ENCODE measurements at regions not wholly inside any gene's neighbourhood (a gene's known extent, or its start where the extent isn't known, plus 50 kb on each side); places are given as distances from the start of the nearest gene placed in this dataset.

DNA sequence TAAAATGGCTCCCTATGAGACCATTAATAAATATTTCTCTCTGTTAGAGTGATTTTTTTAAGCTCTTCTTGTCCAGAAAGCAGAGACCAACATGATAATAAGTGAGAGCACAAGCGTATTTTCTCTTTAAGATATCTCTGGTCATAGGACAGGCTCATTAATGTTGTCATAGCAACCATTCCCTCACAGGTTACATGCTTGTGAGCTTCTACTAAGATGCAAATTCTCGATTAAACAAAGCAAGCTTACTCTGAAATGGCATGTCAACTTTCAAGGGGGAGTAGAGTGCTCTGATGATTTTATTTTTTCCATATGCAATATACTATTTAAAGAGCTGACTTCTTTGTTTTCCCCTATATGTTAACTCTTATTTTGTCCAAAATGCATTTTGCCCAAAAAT lies 487.2 kb upstream of the LCORL start:
- Mint-ChIP-seq H3K4me3 (ENCODE audit: unreplicated experiment) (no peak overlapping the region), H3K27ac (ENCODE audit: unreplicated experiment) (no peak overlapping the region), H3K4me1 (ENCODE audit: low read depth, unreplicated experiment) (no peaks in the 10 kb centered on the region), H3K36me3 (ENCODE audit: insufficient read depth, unreplicated experiment) (no peaks in the 10 kb centered on the region), H3K27me3 (ENCODE audit: insufficient read depth, unreplicated experiment) (no peaks in the 10 kb centered on the region), H3K9me3 (ENCODE audit: unreplicated experiment) (no peaks in the 10 kb centered on the region)
- CTCF ChIA-PET = no interaction called here
- TF ChIP-seq, protein P1, sequence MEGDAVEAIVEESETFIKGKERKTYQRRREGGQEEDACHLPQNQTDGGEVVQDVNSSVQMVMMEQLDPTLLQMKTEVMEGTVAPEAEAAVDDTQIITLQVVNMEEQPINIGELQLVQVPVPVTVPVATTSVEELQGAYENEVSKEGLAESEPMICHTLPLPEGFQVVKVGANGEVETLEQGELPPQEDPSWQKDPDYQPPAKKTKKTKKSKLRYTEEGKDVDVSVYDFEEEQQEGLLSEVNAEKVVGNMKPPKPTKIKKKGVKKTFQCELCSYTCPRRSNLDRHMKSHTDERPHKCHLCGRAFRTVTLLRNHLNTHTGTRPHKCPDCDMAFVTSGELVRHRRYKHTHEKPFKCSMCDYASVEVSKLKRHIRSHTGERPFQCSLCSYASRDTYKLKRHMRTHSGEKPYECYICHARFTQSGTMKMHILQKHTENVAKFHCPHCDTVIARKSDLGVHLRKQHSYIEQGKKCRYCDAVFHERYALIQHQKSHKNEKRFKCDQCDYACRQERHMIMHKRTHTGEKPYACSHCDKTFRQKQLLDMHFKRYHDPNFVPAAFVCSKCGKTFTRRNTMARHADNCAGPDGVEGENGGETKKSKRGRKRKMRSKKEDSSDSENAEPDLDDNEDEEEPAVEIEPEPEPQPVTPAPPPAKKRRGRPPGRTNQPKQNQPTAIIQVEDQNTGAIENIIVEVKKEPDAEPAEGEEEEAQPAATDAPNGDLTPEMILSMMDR (IDR thresholded peaks at IDR 0.05; ENCODE audit: insufficient read depth in 1 of 2, low read depth in 1 of 2, low read length in 1 of 2, severe bottlenecking in 1 of 2, unreplicated experiment in 1 of 2) = no peak
- H3K4me3 ChIP-seq (ENCODE audit: low read depth, low read length) = no peak overlapping the region
- no peaks in the 10 kb centered on the region for H3K4me1 ChIP-seq
- DNase-seq = no peak
- H3K27me3 ChIP-seq (replicated peaks; ENCODE audit: control insufficient read depth, insufficient read depth, low read length) = no peaks in the 10 kb centered on the region
- intact Hi-C loops (cut with micrococcal nuclease; ENCODE audit: unreplicated experiment) = no loop called here
- H3K36me3 ChIP-seq (ENCODE audit: control insufficient read depth, insufficient read depth, low read length) = no peaks in the 10 kb centered on the region
- BruUV-seq (replicated peaks) = no TSS peak
- POLR2A ChIA-PET = no interaction called here
- no peaks in the 10 kb centered on the region for H3K9me3 ChIP-seq

DNA sequence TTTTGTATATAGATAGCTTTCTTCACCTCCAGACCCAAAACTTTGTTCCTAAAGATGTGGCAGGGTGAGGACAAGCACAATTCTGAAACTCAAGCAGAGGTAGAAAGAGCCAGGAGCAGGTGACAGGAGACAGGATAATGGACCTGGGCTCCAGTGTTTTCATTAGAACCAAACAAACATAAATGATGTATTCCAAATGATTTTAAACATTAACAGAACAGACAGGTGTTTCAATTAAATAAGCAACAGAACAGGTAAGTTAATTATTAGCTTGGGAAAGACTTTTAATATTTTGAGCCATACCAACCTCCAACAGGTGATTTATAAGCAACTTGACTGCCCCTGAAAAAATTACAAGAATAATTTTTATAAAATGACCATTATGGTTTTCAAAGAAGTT lies 459.4 kb upstream of the LCORL start:
- no peak overlapping the region for H3K4me3 Mint-ChIP-seq (ENCODE audit: unreplicated experiment)
- no peaks in the 10 kb centered on the region for H3K36me3 ChIP-seq (ENCODE audit: control insufficient read depth, insufficient read depth, low read length)
- intact Hi-C loops (cut with micrococcal nuclease; ENCODE audit: unreplicated experiment) = no loop called here
- H3K9me3 Mint-ChIP-seq (ENCODE audit: unreplicated experiment) = peaks cover 6% of the 10 kb centered on the region
- no peaks in the 10 kb centered on the region for H3K36me3 Mint-ChIP-seq (ENCODE audit: insufficient read depth, unreplicated experiment)
- POLR2A ChIA-PET = no interaction called here
- no peak overlapping the region for H3K4me3 ChIP-seq (ENCODE audit: low read depth, low read length)
- H3K27ac Mint-ChIP-seq (ENCODE audit: unreplicated experiment) = no peak overlapping the region
- H3K27me3 ChIP-seq (replicated peaks; ENCODE audit: control insufficient read depth, insufficient read depth, low read length) = no peaks in the 10 kb centered on the region
- no peaks in the 10 kb centered on the region for H3K4me1 ChIP-seq
- TF ChIP-seq, protein P1 (IDR thresholded peaks at IDR 0.05; ENCODE audit: insufficient read depth in 1 of 2, low read depth in 1 of 2, low read length in 1 of 2, severe bottlenecking in 1 of 2, unreplicated experiment in 1 of 2) = no peak
- no peaks in the 10 kb centered on the region for H3K27me3 Mint-ChIP-seq (ENCODE audit: insufficient read depth, unreplicated experiment)
- H3K4me1 Mint-ChIP-seq (ENCODE audit: low read depth, unreplicated experiment) = no peaks in the 10 kb centered on the region
- BruUV-seq (replicated peaks) = no TSS peak
- CTCF ChIA-PET = no interaction called here
- DNase-seq = no peak
- H3K9me3 ChIP-seq = no peaks in the 10 kb centered on the region

DNA sequence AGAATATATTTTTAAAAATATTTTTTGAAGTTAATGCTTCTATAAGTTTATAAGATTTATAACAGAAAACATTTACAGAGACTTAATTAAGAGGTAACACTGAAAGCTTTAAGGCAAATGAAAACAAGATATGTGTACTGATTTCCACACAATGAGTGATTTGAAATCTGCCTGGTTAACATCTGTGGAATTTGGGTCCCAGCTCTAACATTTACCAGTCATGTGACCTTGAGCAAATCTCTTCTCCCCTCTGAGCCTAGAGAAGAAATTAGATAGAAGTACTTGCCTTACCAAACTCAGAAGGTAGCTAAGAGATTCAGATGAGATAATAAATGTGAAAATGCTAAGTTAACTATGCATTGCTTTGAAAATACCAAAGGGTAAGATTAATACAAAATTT lies 458.8 kb upstream of the LCORL start:
- Mint-ChIP-seq H3K27me3 (ENCODE audit: insufficient read depth, unreplicated experiment) (no peaks in the 10 kb centered on the region), H3K36me3 (ENCODE audit: insufficient read depth, unreplicated experiment) (no peaks in the 10 kb centered on the region), H3K4me3 (ENCODE audit: unreplicated experiment) (no peak overlapping the region), H3K27ac (ENCODE audit: unreplicated experiment) (no peak overlapping the region), H3K9me3 (ENCODE audit: unreplicated experiment) (peaks cover 12% of the 10 kb centered on the region), H3K4me1 (ENCODE audit: low read depth, unreplicated experiment) (no peaks in the 10 kb centered on the region)
- H3K9me3 ChIP-seq = no peaks in the 10 kb centered on the region
- H3K4me1 ChIP-seq = no peaks in the 10 kb centered on the region
- TF ChIP-seq, protein P1 (IDR thresholded peaks at IDR 0.05; ENCODE audit: insufficient read depth in 1 of 2, low read depth in 1 of 2, low read length in 1 of 2, severe bottlenecking in 1 of 2, unreplicated experiment in 1 of 2) = no peak
- no peaks in the 10 kb centered on the region for H3K36me3 ChIP-seq (ENCODE audit: control insufficient read depth, insufficient read depth, low read length)
- ChIA-PET POLR2A (no interaction called here), CTCF (no interaction called here)
- no peak for DNase-seq
- BruUV-seq (replicated peaks) = no TSS peak
- intact Hi-C loops (cut with micrococcal nuclease; ENCODE audit: unreplicated experiment) = no loop called here
- no peaks in the 10 kb centered on the region for H3K27me3 ChIP-seq (replicated peaks; ENCODE audit: control insufficient read depth, insufficient read depth, low read length)
- H3K4me3 ChIP-seq (ENCODE audit: low read depth, low read length) = no peak overlapping the region

Measured in Caco-2 (cell line).